Uterus (tissue), 3 donors: ENCODE measurements at regions not wholly inside any gene's neighbourhood (a gene's known extent, or its start where the extent isn't known, plus 50 kb on each side); places are given as distances from the start of the nearest gene placed in this dataset.

Source experiments
- DNase-seq, 2 donors: peaks; one replicate each; pipeline ENCODE4 v3.0.0-alpha.2; 2019 to 2020
- H3K27ac ChIP-seq, 2 donors: fragments of 200-600 bp; sonication (generic); 1 replicate in 1 of 2; 2 replicates in 1 of 2; pipeline ENCODE4 v1.5.1; 2016 to 2018
- H3K27me3 ChIP-seq, 2 donors: fragments of 200-600 bp; sonication (generic); one replicate each; pipeline ENCODE4 v1.5.1; 2018 to 2019; ENCODE audit warnings: control low read depth in 1 of 2
- H3K36me3 ChIP-seq, 2 donors: fragments of 200-600 bp; sonication (generic); one replicate each; pipeline ENCODE4 v1.5.1; 2019; ENCODE audit warnings: control low read depth in 1 of 2
- H3K4me1 ChIP-seq, 2 donors: fragments of 200-600 bp; sonication (generic); one replicate each; pipeline ENCODE4 v1.5.1; 2018 to 2019; ENCODE audit warnings: control low read depth in 1 of 2
- H3K4me3 ChIP-seq, 2 donors: fragments of 200-600 bp; sonication (generic); 1 replicate in 1 of 2; 2 replicates in 1 of 2; pipeline ENCODE4 v1.5.1; 2018 to 2019; ENCODE audit warnings: mild to moderate bottlenecking in 1 of 2
- H3K9me3 ChIP-seq, 2 donors: fragments of 200-600 bp; sonication (generic); one replicate each; pipeline ENCODE4 v1.5.1; 2019; ENCODE audit warnings: control low read depth in 1 of 2
- CTCF ChIP-seq, 4 experiments: fragments of 200-600 bp in 2 of 4; fragments of 450-650 bp in 2 of 4; sonication (generic) in 2 of 4; IDR thresholded peaks; one replicate each; pipeline ENCODE4 v1.5.1; 2016 to 2019; ENCODE audit warnings: antibody characterized with exemption in 4 of 4, mild to moderate bottlenecking in 2 of 4, moderate library complexity in 1 of 4
- POLR2A ChIP-seq, 2 donors: fragments of 450-650 bp; IDR thresholded peaks; one replicate each; pipeline ENCODE4 v1.6.1; 2016; ENCODE audit warnings: antibody characterized with exemption in 2 of 2, mild to moderate bottlenecking in 1 of 2, moderate library complexity in 1 of 2
- intact Hi-C: fragments of 100-400 bp; cut with DNase I; formaldehyde crosslinking; loops from one replicate; pipeline ENCODE4 v1.15.1; 2023; ENCODE audit warnings: low total_unique reads
- donor health status: DM: yes; HTN: yes; CAD: no.

GRCh38 chr20:1783245-1783644 is 112.0 kb upstream of the SIRPA start:
- H3K36me3 ChIP-seq, result no peaks in the 10 kb centered on the region
- TF ChIP-seq POLR2A (IDR thresholded peaks at IDR 0.05) (no peak), CTCF (IDR thresholded peaks at IDR 0.05) (no peak)
- DNase-seq, result no peak
- H3K27me3 ChIP-seq, result no peaks in the 10 kb centered on the region
- intact Hi-C loops, result no loop called here
- no peak overlapping the region for H3K27ac ChIP-seq
- H3K4me3 ChIP-seq, result no peak overlapping the region
- no peaks in the 10 kb centered on the region for H3K9me3 ChIP-seq
- H3K4me1 ChIP-seq, result no peaks in the 10 kb centered on the region

- Histone ChIP-seq H3K4me3 (no peak overlapping the region), H3K9me3 (no peaks in the 10 kb centered on the region), H3K36me3 (no peaks in the 10 kb centered on the region), H3K27me3 (no peaks in the 10 kb centered on the region), H3K4me1 (no peaks in the 10 kb centered on the region), H3K27ac (no peak overlapping the region)
- intact Hi-C loops, result no loop called here
- no peak for DNase-seq
- TF ChIP-seq POLR2A (IDR thresholded peaks at IDR 0.05) (no peak), CTCF (IDR thresholded peaks at IDR 0.05) (no peak)
Observed at GRCh38 chr20:1782181-1782580, 113.0 kb upstream of the SIRPA start.

- H3K4me3 ChIP-seq, result no peak overlapping the region
- no peak overlapping the region for H3K27ac ChIP-seq
- TF ChIP-seq CTCF (IDR thresholded peaks at IDR 0.05) (no peak), POLR2A (IDR thresholded peaks at IDR 0.05) (no peak)
- H3K9me3 ChIP-seq, result no peaks in the 10 kb centered on the region
- no peaks in the 10 kb centered on the region for H3K27me3 ChIP-seq
- H3K4me1 ChIP-seq, result peaks cover 7% of the 10 kb centered on the region in 2 donors
- intact Hi-C loops, result no loop called here
- no peaks in the 10 kb centered on the region for H3K36me3 ChIP-seq
- no peak for DNase-seq
Observed at GRCh38 chr20:1779567-1779966, 115.6 kb upstream of the SIRPA start.

- Histone ChIP-seq H3K9me3 (no peaks in the 10 kb centered on the region), H3K4me1 (peaks cover 7% of the 10 kb centered on the region in 2 donors), H3K4me3 (no peak overlapping the region), H3K27me3 (no peaks in the 10 kb centered on the region), H3K36me3 (no peaks in the 10 kb centered on the region), H3K27ac (no peak overlapping the region)
- no peak for TF ChIP-seq POLR2A (IDR thresholded peaks at IDR 0.05)
- TF ChIP-seq CTCF (IDR thresholded peaks at IDR 0.05), result no peak
- no peak for DNase-seq
- intact Hi-C loops, result no loop called here
Observed at GRCh38 chr20:1778338-1778737, 116.9 kb upstream of the SIRPA start.

DNA sequence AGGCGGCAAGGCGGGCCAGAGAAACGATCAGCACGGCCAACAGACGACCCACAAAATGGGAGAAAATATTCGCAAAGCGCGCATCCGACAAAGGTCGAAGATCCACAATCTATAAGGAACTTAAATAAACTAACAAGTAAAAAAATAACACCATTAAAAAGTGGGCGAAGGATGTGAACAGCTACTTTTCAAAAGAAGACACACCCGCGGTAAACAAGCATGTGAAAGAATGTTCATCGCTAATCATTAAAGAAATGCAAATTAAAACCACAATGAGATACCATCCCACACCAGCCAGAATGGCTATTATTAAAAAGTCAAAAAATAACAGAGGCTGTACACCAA is 117.8 kb upstream of the SIRPA start:
- no peak for DNase-seq
- H3K4me1 ChIP-seq, result peaks cover 7% of the 10 kb centered on the region in 2 donors
- H3K9me3 ChIP-seq, result no peaks in the 10 kb centered on the region
- H3K36me3 ChIP-seq, result no peaks in the 10 kb centered on the region
- intact Hi-C loops, result no loop called here
- H3K4me3 ChIP-seq, result peak overlapping the region in 1 of 2 donors; percentile 48
- no peaks in the 10 kb centered on the region for H3K27me3 ChIP-seq
- H3K27ac ChIP-seq, result peak overlapping the region; percentile 60 to 72
- no peak for TF ChIP-seq POLR2A (IDR thresholded peaks at IDR 0.05)
- TF ChIP-seq CTCF (IDR thresholded peaks at IDR 0.05), result no peak
